ENCODE measurements at regions not wholly inside any gene's neighbourhood (a gene's known extent, or its start where the extent isn't known, plus 50 kb on each side); places are given as distances from the start of the nearest gene placed in this dataset.

DNA sequence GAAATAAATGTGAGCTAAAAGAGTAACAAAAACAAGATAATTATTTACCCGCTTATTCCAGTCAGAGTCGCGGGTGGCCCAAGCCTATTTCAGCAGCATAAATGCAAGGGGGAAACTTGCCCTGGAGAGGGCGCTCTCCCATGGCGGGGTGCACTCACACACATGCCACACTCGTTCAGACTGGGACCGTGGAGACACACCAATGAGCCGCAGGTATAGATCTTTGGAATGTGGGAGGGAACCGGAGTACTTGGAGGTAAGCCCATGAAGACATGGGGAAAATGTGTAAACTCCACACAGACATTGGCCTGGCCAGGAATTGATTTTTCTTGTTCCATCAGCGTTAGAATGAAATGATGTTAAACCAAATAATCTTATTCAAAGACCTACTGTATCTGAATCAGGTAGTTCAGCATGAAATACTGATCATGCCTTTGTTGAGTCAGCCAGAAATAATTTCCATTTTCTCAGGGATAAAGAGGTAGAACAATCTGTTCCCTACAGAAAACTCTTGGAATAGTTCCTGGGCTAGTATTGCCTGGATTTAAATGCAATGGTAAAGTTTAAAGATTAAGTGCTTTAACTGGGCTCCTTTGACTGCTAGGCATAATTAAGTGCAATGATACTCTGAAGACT lies 191.5 kb downstream of the MCHR2 start:
- TF ChIP-seq, protein P1, sequence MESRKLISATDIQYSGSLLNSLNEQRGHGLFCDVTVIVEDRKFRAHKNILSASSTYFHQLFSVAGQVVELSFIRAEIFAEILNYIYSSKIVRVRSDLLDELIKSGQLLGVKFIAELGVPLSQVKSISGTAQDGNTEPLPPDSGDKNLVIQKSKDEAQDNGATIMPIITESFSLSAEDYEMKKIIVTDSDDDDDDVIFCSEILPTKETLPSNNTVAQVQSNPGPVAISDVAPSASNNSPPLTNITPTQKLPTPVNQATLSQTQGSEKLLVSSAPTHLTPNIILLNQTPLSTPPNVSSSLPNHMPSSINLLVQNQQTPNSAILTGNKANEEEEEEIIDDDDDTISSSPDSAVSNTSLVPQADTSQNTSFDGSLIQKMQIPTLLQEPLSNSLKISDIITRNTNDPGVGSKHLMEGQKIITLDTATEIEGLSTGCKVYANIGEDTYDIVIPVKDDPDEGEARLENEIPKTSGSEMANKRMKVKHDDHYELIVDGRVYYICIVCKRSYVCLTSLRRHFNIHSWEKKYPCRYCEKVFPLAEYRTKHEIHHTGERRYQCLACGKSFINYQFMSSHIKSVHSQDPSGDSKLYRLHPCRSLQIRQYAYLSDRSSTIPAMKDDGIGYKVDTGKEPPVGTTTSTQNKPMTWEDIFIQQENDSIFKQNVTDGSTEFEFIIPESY (IDR thresholded peaks at IDR 0.05; ENCODE audit: extremely low read depth, insufficient replicate concordance, low read length): no peak
- TF ChIP-seq, protein P2, sequence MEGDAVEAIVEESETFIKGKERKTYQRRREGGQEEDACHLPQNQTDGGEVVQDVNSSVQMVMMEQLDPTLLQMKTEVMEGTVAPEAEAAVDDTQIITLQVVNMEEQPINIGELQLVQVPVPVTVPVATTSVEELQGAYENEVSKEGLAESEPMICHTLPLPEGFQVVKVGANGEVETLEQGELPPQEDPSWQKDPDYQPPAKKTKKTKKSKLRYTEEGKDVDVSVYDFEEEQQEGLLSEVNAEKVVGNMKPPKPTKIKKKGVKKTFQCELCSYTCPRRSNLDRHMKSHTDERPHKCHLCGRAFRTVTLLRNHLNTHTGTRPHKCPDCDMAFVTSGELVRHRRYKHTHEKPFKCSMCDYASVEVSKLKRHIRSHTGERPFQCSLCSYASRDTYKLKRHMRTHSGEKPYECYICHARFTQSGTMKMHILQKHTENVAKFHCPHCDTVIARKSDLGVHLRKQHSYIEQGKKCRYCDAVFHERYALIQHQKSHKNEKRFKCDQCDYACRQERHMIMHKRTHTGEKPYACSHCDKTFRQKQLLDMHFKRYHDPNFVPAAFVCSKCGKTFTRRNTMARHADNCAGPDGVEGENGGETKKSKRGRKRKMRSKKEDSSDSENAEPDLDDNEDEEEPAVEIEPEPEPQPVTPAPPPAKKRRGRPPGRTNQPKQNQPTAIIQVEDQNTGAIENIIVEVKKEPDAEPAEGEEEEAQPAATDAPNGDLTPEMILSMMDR (IDR thresholded peaks at IDR 0.05 in 2 of 3, conservative IDR thresholded peaks at IDR 0.05 in 1 of 3; ENCODE audit: borderline replicate concordance in 1 of 3, insufficient read depth in 1 of 3, low read depth in 2 of 3, low read length in 2 of 3): peak in 2 of 3 experiments; percentile 55 to 64; a peak in 4 of 6 replicates
- BruUV-seq (replicated peaks): no TSS peak
- Histone ChIP-seq H2AFZ (ENCODE audit: low read depth, low read length, poor library complexity, severe bottlenecking) (no peak overlapping the region), H3K4me1 (ENCODE audit: control insufficient read depth in 1 of 2, insufficient read depth in 2 of 2, low read length in 2 of 2) (no peaks in the 10 kb centered on the region; a peak in 1 of 4 replicates), H3K9me2 (ENCODE audit: insufficient read depth) (no peaks in the 10 kb centered on the region), H3K27me3 (ENCODE audit: insufficient read depth, low read length) (no peaks in the 10 kb centered on the region), H4K20me1 (ENCODE audit: insufficient read depth) (no peaks in the 10 kb centered on the region), H3K79me2 (ENCODE audit: insufficient read depth, low read length) (no peaks in the 10 kb centered on the region), H3K9me3 (ENCODE audit: control insufficient read depth in 1 of 2, insufficient read depth in 1 of 2, low read depth in 1 of 2, low read length in 2 of 2) (no peaks in the 10 kb centered on the region), H3K4me2 (ENCODE audit: low read length) (no peak overlapping the region), H3K36me3 (ENCODE audit: control insufficient read depth in 1 of 2, insufficient read depth in 2 of 2, low read length in 2 of 2) (no peaks in the 10 kb centered on the region), H3K27ac (ENCODE audit: low read depth, low read length) (no peak overlapping the region), H3K9ac (ENCODE audit: low read length) (no peak overlapping the region), H3K4me3 (replicated peaks in 1 of 2; ENCODE audit: low read depth in 1 of 2, low read length in 2 of 2) (no peak overlapping the region)
- intact Hi-C loops (cut with micrococcal nuclease): no loop called here
- POLR2A ChIA-PET: no interaction called here
- CTCF ChIA-PET: no interaction called here
- RAD21 ChIA-PET (ENCODE audit: low non-redundant PET in 1 of 2, low total read pairs in 2 of 2, uncharacterized antibody in 2 of 2, unreplicated experiment in 2 of 2): no interaction called here
- ATAC-seq (peak; percentile 91), DNase-seq (ENCODE audit: low read depth, low spot score) (no peak)

DNA sequence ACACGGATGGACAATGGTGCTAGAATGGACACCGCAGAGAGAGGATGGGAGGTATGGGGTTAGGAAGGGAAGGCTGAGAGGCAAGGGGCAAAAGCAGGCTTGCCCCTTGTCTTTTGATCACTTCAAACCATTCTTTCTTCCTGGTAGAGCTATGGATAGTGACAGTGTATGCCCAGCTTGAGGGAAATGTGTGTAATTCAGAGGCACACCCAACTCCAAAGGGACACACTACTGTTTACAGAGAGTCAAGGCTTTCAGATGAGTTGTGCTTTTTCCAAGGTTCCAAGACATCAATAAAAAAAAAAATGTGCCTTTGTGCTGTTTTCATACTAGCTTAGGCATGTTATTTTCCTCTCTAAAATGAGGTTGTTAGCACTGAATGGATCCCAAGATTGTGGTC lies 185.0 kb downstream of the MCHR2 start:
- no TSS peak for BruUV-seq (replicated peaks)
- H4K20me1 ChIP-seq (ENCODE audit: insufficient read depth): no peaks in the 10 kb centered on the region

More for the DNA sequence above, 185.0 kb downstream of the MCHR2 start:
- TF ChIP-seq JUND (IDR thresholded peaks at IDR 0.05) (no peak), CBX3 (IDR thresholded peaks at IDR 0.05; ENCODE audit: low read depth) (no peak), EZH2 (IDR thresholded peaks at IDR 0.05) (no peak), FOSL1 (IDR thresholded peaks at IDR 0.05; ENCODE audit: low read depth) (no peak), POLR2AphosphoS5 (IDR thresholded peaks at IDR 0.05; ENCODE audit: low read depth, low read length) (no peak)
- ATAC-seq: no peak
- no peak overlapping the region for H3K4me3 ChIP-seq (replicated peaks in 1 of 2; ENCODE audit: low read depth in 1 of 2, low read length in 2 of 2)
- H3K36me3 ChIP-seq (ENCODE audit: control insufficient read depth in 1 of 2, insufficient read depth in 2 of 2, low read length in 2 of 2): no peaks in the 10 kb centered on the region
- H3K4me1 ChIP-seq (ENCODE audit: control insufficient read depth in 1 of 2, insufficient read depth in 2 of 2, low read length in 2 of 2): no peaks in the 10 kb centered on the region
- no peaks in the 10 kb centered on the region for H3K9me3 ChIP-seq (ENCODE audit: control insufficient read depth in 1 of 2, insufficient read depth in 1 of 2, low read depth in 1 of 2, low read length in 2 of 2)
- H3K27me3 ChIP-seq (ENCODE audit: insufficient read depth, low read length): no peaks in the 10 kb centered on the region
- ChIA-PET RAD21 (ENCODE audit: low non-redundant PET in 1 of 2, low total read pairs in 2 of 2, uncharacterized antibody in 2 of 2, unreplicated experiment in 2 of 2) (no interaction called here), CTCF (no interaction called here), POLR2A (no interaction called here)
- H3K27ac ChIP-seq (ENCODE audit: low read depth, low read length): no peak overlapping the region
- no peaks in the 10 kb centered on the region for H3K9me2 ChIP-seq (ENCODE audit: insufficient read depth)
- intact Hi-C loops (cut with micrococcal nuclease): no loop called here
- H3K79me2 ChIP-seq (ENCODE audit: insufficient read depth, low read length): no peaks in the 10 kb centered on the region
- no peak overlapping the region for H3K4me2 ChIP-seq (ENCODE audit: low read length)
- no peak overlapping the region for H3K9ac ChIP-seq (ENCODE audit: low read length)
- no peak for DNase-seq (ENCODE audit: low read depth, low spot score)
- H2AFZ ChIP-seq (ENCODE audit: low read depth, low read length, poor library complexity, severe bottlenecking): no peak overlapping the region

Data from HCT116 (cell line).